Renal cortical epithelial cell (primary cell): ENCODE measurements at regions not wholly inside any gene's neighbourhood (a gene's known extent, or its start where the extent isn't known, plus 50 kb on each side); places are given as distances from the start of the nearest gene placed in this dataset.
A peak's percentile ranks its signal among the peaks of the same experiment; 100 is the strongest.

Experiments used
- DNase-seq: peaks from one replicate; pipeline ENCODE4 v3.0.0-alpha.2; 2011; ENCODE audit warnings: low read depth

DNA sequence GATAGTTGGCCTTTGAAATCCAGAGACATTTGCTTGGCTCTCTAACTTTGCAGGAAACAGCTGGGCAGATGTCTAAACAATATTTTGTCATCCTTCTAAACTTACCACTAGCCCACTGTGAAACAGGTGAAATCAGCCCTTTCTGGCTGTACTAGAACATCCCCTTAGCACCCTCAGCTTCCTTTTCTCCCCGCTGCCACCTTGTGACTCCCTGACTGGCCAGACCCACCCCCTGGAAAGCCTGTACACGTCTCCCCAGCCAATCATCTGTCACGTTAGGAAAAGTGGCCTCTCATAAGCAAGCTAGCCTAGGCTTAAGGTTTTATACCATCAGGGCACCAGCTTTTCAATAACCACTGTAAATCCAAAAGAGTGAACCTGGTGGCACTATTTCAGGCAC lies 88.6 kb upstream of the E2F3 start:
- no peak for DNase-seq

DNA sequence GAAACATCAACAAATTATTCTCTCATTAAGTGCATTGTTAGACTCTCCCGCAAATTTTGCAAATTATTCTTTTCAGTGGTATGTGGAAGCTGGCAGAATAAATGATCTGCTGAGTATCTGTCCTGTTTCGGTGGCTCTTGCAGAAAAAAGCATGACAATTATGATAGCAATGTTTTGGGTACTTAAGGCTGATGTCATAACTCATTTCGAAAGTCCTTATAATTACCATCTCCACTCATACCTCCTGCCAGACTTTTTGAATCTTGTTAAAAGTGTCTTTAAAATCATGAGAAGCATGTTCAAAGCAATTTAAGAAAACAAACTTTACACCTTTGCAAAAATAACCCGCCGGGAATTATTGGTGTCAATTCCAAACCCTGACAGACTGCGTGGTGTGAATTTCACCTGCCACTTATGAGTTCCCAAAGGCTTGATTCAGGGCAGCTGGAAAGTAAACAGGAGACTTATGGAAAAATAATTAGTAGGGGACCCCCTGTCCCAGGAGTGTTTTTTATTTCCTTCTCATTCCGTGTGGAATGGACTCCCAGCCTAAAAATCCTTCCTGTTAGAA lies 87.6 kb upstream of the E2F3 start:
- no peak for DNase-seq

- no peak for DNase-seq
Observed at GRCh38 chr6:20314866-20315845, 86.5 kb upstream of the E2F3 start.

GRCh38 chr6:20317430-20317829 lies 84.2 kb upstream of the E2F3 start:
- DNase-seq: no peak

GRCh38 chr6:20318851-20319387 lies 82.8 kb upstream of the E2F3 start:
- DNase-seq: no peak

- DNase-seq: no peak
Observed at GRCh38 chr6:20319520-20320357, 81.9 kb upstream of the E2F3 start.

DNA sequence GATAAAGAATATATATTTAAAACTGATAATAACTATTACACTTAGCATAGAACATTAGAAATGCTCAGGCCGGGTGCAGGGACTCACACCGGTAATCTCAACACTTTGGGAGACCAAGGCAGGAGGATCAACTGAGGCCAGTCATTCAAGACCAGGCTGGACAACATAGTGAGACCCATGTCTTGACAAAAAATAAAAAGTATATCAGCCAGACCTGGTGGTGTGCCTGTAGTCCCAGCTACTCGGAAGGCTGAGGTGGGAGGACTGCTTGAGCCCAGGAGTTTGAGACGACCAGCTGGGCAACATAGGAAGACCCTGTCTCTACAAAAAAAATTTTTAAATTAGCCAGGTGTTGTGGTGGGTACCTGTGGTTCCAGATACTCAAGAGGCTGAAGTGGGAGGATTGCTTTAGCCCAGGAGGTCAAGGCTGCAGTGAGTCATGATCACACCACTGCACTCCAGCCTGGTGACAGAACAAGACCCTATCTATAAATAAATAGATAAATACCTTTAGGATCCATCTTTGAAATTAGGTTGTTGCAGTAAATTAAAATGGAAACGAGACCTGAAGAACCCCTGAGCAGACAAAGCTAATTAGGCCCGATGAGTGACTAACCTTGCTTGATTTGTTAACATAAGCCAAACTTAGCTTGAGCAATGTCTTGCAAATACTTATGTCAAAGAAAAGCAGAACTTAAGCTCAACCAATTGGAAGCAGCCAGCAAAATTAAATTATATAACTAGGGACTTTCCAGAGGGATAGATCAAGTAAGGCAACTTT lies 75.8 kb upstream of the E2F3 start:
- no peak for DNase-seq

GRCh38 chr6:20326422-20326728 lies 75.3 kb upstream of the E2F3 start:
- DNase-seq: no peak

- no peak for DNase-seq
Observed at GRCh38 chr6:20327141-20327540, 74.5 kb upstream of the E2F3 start.

DNA sequence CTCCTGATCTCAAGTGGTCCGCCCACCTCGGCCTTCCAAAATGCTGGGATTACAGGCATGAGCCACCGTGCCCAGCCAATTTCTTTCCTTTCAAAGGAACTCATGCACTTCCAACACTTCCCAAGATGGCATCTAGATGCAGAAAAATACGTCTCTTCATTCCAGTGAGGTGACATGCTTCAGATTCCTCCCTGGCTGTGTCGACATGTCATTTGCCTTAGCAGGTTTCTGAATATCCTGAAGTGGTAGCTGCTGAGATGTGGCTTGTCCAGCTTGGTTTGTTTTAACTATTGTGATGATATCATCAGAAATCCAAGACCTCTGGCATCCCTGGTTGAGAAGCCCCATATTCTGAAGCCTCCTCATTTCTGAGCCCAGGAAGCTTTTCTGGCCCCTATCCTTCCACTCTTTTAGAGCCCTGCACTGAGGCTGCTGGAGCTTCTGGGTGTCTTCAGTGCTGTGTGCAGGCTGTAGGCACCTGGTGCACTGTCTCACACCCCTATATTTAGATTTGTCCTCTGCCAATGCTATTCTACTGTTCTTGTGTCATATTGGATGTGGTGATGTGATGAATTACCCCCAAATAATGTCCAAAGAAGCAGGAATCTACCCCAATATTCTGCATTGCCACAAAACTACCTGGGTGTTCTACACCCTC lies 73.3 kb upstream of the E2F3 start:
- no peak for DNase-seq

DNA sequence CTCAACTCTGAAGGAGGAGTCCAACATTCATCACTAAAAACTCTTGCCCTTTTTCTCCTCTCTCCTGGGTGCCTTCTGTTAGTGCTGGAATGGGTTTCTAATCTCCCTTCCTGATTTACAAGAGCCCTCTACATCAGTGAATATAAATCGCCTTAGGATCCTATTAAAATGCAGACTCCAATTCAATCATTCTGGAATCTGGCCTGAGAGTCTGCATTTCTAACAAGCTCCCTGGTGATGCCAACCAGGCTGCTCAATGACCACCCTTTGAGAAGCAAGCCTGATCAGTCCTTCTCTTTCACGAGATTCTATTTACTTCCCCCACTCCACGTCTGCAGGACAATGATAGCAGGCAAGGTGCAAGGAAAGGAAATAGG lies 72.8 kb upstream of the E2F3 start:
- DNase-seq: no peak

- no peak for DNase-seq
Observed at GRCh38 chr6:20331042-20331441, 70.6 kb upstream of the E2F3 start.

GRCh38 chr6:20331625-20332024 lies 70.1 kb upstream of the E2F3 start:
- no peak for DNase-seq

- DNase-seq: no peak
Observed at GRCh38 chr6:20332441-20333006, 69.2 kb upstream of the E2F3 start.

DNA sequence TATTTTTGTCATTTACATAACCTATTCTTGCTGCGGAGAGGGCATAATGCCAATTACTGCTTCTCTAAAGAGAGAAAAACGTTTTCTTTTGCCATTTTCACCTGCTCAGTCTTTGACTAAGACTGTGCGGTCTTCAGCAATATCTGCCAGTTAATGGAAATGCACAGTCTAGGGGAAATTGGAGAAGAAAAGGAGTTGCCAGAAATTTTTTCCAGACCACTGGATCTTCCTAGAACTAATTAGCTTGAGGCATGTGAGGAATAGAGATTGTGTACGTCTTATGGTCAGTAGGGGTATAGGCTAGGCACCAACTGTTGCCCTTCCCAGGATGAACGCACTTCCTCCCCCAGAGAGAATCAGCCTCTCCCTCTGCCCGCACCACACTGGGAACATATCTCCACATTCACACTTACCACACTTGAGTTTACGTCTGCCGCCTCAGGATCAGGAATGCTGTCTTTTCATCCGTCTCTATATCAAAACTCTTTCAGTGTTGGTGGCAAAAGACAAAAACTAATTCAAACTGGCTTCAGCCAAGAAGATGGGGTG lies 67.9 kb upstream of the E2F3 start:
- no peak for DNase-seq

GRCh38 chr6:20334334-20334733 lies 67.3 kb upstream of the E2F3 start:
- no peak for DNase-seq

GRCh38 chr6:20334962-20335361 lies 66.7 kb upstream of the E2F3 start:
- no peak for DNase-seq

- no peak for DNase-seq
Observed at GRCh38 chr6:20335872-20336271, 65.8 kb upstream of the E2F3 start.

- DNase-seq: peak; percentile 17
Observed at GRCh38 chr6:20338156-20338555, 63.5 kb upstream of the E2F3 start.

GRCh38 chr6:20340068-20340848 lies 61.4 kb upstream of the E2F3 start:
- no peak for DNase-seq
